Activated CD4-positive, alpha-beta T cell treated with anti-CD3 and anti-CD28 coated beads, Interleukin-2, amount 50 U/mL, for 16 hours (primary cell): ENCODE measurements at regions not wholly inside any gene's neighbourhood (a gene's known extent, or its start where the extent isn't known, plus 50 kb on each side); places are given as distances from the start of the nearest gene placed in this dataset.
"Not testable (repeated sequence)": the region's sequence is repeated elsewhere in the genome, so short reads cannot be mapped to it uniquely, and the experiment has no call there.

Experiments
- DNase-seq: peaks from one replicate; pipeline ENCODE4 v3.0.0-alpha.2; 2020

DNA sequence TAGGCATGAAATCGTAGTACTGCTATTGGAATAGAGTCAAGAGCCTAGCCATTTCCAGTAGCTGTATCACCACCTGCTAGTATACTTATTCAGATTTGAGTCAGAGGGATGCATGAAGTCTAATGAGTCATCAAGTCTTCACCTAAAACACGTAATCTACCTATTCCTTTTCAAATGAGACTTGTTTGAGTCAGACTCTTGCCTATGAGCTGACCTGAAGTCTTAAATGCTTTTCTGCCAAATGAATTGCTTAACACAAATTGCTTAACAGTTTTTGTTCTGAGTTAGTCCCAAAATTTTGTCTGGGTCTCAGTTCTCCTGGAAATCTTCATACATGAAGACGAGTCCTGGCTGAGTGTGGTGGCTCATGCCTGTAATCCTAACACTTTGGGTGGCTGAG lies 165.2 kb downstream of the GNAT3 start:
- DNase-seq = peak; percentile 65

DNA sequence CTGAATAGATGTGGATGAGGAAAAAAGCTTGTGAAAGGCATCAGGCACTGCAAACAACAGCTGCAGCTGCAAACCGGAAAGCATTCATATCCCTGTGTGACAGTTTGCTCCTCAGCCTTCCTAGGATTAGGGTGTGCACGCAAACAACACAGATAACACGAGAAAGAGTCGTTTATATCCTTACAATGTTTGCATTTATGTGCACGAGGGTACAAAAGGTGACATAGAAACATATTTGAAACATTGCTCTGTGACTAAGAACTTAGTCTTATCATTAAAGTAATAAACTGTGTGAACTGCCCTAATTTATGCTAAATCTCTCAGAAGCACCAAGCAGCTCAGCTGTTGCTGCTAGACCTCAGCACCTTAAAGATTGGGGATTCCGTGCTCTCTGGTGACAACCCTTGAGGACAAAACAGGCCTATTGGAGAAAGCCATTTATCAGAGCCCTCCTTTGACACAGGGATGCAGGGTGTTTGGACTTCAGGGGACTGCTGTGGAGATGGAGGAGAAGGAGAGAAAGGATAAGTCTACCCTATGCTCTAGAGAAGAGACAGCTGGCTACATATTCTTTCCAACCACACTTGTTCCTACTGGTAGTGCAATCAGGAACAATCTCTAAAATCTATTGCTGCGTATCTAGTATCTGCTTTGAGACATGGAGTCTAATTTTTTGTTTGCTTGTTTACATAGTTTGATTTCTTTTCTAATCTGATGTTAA lies 176.2 kb downstream of the GNAT3 start:
- no peak for DNase-seq

DNA sequence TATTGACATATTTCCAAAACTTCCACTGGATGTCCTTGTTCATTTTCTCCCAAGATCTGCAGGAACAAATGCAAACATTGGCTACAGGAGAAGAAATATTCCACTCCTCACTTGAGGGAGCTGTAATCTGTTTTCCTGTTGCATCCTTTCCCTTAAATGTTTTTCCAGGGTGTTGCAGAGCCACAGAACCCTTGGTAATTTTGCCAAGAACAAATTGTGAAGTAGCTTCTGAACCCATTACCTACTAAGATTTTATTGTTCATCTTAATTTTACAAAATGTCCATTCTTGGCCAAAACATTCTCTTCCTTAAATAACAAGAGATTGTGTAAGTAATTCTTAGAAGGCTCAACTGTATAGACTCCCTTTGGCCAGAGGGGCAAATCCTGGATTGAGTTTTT lies 177.0 kb downstream of the GNAT3 start:
- no peak for DNase-seq

DNA sequence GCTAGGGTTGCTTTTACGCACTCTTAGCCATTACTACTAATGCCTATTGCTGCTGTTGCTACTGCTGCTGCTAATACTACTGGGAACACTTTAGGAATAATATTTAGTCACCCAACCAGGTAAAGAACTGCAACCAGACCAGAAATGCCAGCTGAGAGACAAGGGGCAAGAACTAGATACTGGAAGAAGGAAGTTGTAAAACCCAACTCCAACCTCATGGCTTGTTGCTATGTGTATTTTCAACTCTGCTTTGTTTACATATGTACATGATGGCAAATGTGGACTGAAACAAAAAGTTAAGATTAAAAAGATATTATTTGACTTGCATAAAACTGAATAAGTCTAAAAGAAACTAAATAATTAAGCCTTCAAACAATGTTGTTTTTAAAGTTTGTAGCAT lies 177.7 kb downstream of the GNAT3 start:
- DNase-seq = no peak

DNA sequence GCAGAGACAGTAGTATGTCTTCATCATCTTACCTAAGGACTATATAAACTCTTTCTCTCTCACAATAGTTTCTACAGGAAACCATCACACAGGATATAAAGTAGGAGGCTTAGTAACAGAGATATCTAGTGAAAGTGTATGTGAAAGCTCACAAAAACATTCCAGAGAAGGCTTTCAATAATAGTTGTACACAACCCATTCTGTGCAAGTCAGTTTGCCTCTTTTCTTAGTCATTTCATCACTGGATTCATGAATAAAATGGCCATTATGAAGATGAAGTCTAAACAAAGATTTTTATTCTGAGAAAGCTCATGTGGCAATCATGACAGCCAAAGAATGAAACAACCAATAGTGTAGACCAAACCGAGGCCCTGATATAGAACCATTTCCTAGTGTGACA lies 178.8 kb downstream of the GNAT3 start:
- no peak for DNase-seq

DNA sequence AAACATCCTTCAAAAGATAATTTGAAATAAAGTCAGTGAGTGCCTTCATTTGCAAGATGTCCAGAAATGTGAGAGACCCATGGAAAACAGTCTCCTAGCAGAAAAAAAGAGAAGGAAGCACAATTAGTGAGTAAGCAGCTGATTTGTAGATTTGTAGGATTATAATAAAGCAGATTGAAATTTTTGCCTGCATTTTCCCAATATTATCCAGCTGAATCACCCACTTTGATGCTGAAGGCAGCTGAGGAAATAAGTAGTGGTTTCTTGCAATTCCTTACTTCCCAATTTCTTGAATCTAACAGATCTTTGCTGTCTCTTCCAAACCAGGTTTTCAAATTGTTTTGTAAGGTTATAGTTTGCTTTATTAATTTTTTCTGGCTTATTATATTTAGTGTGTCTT lies 181.4 kb downstream of the GNAT3 start:
- no peak for DNase-seq

DNA sequence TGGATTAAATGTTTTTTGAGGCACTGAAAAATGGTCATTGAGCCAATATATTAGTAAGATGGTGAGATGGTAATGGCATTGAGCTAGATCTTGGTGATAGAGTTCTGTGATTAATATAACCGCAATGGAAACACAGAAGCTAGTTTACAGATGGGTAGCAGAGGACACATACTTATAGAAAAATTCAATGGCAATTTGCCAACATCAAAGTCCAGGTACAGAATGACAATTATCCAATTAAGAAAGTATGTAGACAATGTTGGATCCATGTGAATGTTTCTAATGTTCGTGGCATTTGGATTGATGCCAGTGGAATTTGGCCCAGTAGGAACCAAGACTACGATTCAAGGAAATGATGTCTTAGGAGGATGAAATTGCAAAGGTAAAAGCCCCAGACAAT lies 187.8 kb downstream of the GNAT3 start:
- DNase-seq = no peak

DNA sequence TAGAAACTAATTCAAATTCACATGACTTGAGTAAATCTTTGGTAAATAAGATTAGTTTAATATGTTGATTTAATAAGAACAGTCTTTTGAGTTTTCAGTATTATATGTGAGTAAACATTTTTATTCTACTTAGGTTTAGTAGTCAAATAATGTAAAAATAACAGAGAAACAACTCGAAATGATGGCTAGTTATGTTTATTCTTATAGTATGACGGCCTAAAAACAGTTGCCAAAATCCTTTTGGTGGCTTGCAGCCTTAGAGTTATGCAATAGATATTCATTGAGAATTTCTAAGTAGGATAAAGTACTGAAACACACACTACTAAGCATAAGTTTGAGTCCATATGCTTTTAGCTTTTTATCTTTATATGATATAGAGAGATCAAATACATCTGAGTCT lies 184.8 kb downstream of the GNAI1 start:
- DNase-seq = no peak

DNA sequence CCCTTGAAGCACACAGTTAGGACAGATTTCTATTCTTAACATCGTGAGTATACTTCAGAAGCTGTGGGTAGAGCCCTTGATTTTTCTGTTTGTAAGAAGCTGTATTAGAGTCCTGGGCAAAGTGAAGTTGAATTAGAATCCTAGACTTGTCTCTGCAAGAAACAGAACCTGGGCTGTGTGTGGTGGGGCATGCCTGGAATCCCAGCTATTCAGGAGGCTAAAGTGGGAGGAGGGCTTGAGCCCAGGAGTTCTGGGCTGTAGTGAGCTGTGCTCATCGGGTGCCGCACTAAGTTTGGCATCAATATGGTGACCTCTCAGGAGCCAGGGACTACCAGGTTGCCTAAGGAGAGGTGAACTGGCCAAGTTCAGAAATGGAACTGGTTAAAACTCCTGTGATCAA lies 183.4 kb downstream of the GNAI1 start:
- DNase-seq = no peak

DNA sequence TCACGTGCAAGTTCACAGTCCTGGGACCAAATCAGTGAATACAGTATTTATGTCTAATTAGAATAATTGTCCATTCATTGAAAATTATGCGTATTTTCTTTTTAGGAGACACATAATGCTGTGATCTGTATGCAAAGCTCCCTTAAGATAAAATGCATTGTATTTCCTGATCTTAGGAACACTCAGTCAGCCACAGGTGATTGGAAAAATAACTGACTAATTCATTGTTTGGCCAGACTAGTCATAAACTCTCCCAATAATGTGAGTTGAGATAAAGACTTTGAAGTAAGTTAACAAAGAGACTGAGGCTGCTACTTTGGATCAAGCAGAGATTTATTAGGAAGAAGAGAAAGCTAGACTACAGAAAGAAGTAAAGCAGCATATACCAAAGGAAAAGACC lies 182.2 kb downstream of the GNAI1 start:
- DNase-seq = no peak

DNA sequence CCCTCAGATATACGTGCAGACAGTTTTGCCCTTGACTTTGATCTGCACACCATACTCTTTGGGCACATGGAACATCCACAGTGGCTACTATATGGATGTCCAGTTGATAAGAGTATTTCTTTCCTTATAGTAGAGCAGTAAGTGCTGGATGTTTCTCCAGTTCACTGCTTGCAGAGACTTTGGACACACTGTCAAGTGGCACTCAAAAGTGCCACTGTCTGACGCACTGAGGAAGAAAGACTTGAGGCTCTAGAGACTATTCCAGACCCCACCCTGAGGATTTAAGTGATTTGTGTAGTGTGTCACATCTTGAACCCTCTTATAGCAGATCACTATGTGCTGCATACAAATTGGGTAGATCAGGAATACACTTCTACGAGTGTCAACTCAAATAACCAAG lies 179.1 kb downstream of the GNAI1 start:
- no peak for DNase-seq

DNA sequence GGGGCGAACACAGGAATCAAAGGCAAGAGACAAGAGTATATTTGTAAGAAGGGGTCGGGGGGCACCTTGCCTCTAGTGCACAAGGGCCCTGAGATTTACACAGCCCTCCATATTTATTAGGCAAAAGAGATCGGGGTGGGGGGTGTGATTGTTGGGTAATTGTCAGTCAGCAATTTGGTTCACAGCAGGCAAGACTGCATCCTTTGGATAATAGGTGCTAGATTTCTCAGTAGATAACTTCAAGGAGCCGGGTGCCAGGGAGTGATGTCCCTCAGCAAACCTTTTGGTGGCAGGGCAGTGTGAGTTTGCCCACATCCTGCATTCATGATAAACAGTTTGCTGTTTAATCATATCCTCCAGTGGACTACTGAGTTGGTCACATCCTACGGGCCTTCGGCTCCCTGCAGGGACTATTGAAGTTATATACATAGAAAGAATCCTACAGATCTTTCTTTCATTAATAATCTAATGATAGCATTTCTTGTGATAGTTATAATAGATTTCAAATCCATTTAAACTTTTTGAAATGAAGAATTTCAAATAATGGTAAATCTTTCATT lies 178.5 kb downstream of the GNAI1 start:
- DNase-seq = no peak

DNA sequence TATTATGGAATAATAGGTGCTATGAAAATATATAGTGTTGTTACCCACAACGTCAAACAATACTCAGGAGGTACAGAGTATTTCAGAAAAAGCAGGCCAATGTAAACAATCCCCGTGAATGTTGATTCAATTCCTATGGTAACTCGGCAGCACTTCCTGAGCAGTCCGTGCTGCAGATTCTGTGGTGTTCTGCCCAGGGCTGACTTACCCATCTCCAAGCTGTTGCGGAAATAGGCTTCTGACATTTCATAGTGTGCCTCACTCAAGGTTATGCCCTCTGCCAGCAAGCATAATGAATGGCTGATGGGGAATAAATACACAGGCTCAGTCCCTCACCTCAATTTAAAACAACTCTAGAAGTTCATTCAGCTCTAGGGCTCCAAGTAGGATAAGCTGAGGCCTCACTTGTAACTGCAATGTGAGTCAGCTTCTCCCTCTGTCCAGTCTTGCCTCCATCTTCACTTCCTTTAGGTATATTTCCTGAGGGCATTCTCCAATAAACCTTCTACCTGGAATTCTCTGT lies 177.6 kb downstream of the GNAI1 start:
- no peak for DNase-seq

DNA sequence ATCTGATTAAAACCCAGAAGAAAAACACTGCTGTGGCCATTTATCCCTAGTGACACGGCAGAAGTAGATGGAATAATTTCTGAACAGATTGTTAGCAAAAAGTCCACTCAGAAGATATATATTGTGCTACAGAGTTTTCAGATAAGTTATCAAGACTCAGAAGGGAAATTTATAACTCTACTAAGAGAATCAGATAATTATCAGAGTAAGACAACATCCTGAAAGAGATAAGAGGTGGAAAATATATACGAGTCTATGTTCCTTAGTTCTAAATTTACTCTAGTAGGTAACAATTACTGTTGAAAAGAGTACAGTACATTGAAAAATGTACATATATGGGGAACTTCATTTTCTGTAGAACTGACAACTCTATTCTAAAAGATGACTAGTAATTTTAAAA lies 176.7 kb downstream of the GNAI1 start:
- DNase-seq = no peak

DNA sequence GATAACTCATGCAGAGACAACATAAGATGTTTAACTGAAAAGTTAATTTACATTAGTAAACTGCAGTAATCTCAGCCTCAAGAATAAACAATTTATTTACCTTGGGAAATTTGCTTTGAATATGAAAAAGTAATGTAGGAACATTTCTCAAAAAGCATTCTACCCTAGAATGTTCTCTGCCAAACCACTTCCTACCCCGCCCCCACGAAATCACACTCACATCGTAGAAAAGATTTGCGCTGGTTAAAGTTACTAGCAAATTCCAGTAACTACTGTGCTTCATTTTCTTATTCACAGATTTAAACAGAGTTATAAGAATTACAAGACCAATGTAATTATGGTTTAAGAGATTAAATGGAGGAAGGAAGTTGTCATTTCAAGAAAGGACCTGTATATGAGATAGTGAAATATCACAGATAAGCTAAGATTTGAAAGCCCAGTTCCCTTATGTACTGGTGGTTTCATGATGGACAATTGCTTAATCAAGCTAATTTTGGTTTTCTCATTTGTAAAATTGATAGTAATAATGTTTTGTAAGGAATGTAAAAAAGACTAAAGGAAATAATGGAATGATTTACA lies 175.4 kb downstream of the GNAI1 start:
- no peak for DNase-seq

DNA sequence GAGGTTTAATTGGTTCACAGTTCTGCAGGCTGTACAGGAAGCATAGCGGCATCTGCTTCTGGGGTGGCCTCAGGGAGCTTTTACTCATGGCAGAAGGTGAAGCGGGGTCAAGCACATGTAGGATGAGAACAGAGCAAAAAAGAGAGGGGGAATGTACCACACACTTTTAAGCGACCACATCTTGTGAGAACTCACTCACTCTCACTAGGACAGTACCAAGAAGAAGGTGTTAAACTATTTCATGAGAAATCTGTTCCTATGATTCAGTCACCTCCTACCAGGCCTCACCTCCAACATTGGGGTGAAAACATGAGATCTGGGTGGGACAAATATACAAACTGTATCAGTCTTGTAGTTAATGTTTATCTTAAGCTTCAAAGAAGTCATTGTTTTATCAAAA lies 174.7 kb downstream of the GNAI1 start:
- DNase-seq = no peak

DNA sequence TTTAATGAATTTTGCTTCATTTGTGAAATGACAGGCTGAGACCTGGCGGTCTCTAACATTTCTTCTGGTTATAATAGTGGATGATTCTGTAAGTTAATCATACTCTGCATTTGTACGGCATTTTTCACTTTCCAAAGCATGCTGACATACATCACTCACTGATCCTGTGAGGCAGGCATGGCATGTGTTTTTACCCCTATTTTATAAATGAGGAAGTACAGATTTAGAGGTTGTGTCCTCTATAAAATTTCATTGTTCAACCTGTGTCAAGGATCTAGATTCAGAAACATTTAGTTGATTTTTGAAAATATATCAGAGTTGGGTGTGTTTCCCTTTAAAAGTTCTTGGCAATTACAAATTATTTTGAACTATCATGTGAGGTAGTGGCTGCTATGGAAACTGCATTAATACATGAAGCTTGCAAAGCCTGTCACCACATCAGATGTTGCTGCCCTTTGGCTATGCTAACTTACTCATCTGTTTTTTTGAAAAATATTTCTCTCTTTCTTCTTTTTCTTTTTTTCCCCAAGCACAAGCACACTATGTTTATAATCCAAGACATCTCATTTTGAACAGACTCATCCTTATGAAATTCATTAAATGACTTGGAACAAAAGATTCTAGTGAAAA lies 172.7 kb downstream of the GNAI1 start:
- DNase-seq = no peak

DNA sequence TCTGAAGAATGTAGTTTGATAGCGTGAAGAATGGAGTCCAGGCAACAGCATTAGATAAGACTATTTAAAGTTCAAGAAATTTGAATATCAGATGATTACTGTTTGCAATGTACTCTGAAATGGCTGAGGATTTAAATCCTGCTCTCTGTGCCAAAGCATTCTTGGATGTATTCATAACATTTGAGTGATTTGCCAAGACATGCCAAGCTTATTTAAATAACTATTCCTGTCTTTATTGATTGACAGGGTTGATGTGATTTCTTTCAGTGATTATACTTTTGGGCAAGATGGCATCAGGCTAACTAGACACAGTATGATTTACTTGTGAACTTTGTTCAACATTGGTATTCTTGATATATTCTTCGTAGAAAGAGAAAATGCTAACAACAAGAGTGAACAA lies 168.7 kb downstream of the GNAI1 start:
- no peak for DNase-seq

DNA sequence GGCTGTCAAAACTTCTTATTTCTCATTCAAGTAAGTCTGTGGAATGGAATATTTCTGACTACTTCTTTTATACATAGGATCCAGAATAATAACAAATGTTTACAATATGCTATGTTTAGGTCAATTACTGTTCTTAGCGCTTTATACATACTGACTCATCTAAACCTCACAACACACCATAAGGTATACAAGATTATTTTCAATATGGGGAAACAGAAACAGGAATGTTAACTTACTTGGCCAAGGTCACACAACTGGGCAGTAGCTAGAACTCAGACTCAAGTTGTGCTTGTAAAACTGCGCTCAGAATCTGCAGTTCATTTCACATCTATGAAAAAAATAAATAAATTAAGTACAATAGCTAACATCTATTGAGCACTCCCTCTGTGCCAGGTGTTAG lies 168.0 kb downstream of the GNAI1 start:
- no peak for DNase-seq

DNA sequence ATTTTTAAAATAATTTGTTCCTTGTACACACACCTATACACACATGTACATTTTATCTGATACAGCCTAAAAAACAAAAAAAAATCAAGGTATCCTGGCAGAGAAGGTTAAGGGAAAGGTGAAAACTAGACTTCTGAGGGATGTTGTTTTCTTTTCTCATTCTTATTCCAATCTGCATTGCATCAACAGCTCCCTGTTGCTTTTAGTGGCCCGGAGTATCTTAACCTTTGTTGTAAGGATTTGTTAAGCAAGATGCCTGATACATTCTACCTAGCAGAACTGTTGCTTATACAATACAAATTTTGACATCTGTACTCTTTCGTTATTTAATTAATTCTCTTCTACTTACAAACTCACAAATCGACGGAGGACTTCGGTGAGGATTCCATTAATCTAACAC lies 167.4 kb downstream of the GNAI1 start:
- no peak for DNase-seq

DNA sequence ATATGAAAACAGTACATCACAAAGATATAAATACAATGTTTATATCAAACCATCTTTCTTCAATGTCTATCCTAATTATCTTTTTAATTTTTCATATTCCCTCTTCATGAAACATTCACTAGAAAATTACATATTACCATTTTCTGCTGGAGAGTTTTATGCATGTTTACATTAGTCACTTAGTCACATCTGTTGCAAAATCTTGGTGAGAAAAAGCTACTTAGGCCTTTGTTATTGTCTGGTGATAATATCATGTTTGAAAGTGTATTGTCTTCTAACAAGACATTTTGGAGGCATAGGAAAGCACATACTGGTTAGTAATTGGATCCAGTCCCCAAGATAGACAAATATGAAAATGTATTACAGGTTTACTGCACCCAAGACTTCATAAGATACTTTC lies 163.6 kb downstream of the GNAI1 start:
- no peak for DNase-seq

DNA sequence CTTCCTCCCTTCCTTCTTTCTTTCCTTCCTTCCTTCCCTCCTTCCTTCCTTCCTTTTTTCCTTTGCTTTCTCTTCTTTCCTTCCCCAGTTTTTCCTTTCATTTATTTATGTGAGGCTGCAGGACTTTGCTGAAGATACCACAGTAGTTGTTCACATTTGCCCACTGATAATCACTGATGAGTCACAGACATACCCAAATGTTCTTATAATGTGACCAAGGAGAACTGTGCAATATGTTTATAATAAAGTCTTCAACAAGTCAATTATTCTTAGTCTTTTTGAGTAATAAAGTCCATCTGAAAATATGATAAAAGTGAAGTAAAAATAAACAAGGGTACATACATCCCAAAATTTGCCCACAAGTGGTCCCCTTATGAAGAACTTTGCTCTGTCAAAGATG lies 159.7 kb downstream of the GNAI1 start:
- DNase-seq = no peak

DNA sequence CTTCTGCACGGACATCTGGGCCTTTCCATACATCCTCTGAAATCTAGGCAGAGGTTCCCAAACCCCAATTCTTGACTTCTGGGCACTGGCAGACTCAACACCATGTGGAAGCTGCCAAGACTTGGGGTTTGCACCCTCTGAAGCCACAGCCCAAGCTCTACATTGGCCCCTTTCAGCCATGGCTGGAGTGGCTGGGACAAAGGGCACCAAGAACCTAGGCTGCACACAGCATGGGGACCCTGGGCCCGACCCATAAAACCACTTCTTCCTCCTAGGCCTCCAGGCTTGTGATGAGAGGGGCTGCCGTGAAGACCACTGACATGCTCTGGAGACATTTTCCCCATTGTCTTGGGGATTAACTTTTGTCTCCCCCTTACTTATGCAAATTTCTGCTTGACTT lies 158.0 kb downstream of the GNAI1 start:
- DNase-seq = not testable (repeated sequence)
